Stimulated activated CD8-positive, alpha-beta memory T cell treated with anti-CD3 and anti-CD28 coated beads, Interleukin-4, amount 100 ng/mL, for 48 hours (primary cell): ENCODE measurements at regions not wholly inside any gene's neighbourhood (a gene's known extent, or its start where the extent isn't known, plus 50 kb on each side); places are given as distances from the start of the nearest gene placed in this dataset.
"Not testable (repeated sequence)": the region's sequence is repeated elsewhere in the genome, so short reads cannot be mapped to it uniquely, and the experiment has no call there.

Experiments used
- DNase-seq: peaks from one replicate; pipeline ENCODE4 v3.0.0-alpha.2; 2020

DNA sequence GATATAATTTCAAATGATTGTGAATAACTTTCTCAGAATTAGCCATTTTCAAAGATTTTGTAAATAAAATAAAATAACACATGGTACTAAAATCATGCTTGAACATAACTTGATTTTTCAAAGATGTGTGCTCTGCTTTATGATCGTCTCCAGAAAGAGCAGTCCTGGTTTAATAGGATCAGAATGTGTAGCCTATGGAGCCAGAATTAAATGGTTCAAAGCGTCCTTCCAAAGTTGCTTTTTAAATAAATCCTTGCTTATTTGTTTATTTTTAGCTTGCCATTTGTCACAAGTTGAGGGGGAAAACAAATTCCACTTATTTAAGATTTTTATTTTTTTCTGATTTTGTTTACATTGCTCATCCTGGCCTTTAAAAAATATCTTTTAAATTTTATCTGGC lies 123.7 kb upstream of the SPRED1 start:
- DNase-seq, result no peak

DNA sequence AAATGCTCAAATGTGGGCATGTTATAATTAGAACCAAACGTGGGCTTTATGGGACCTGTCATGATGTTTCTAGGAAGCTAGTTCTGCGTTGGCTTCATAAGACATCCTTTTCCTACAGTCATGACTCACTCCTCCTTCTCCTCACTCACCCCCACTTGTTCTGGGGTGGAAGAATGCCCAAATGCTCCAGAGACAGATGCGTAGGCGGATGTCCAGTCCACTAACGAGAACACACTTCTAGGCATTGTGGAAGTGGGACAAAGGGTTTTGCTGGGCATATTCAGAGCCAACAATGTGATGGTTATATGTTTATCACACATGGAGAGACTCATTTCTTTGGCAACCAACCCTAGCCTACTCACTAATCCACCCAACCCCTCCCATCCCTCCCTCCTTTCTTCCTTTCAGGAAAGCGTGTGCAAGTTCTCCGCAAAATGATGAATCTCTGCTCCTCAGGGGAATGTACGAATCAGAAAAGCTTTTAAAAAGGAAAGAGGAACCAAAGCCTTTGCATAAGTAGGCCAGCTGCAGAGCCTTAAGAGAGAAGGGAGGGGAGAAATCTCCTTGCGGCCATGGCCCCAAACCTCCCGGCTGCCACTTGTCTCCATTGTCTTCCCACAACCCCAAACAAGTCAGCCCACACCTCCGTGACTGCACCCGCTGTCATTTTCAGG lies 123.0 kb upstream of the SPRED1 start:
- peak; percentile 29 for DNase-seq

DNA sequence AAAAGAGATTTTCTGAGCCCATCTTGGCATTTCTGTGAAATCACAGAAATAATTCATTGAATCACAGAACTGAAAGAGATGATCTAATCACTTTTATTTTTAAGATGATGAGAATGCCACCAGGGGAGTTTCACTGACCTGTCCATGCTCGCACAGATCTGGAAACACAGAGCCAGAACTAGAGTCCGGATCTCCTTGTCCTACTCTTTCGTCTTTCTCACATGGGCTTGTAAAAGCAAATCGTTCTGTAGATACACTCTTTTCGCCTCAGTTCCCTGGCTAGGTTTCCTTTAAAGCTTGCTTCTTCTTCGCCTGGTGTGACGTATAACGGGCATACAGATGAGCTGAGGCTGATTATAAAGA lies 122.5 kb upstream of the SPRED1 start:
- no peak for DNase-seq

DNA sequence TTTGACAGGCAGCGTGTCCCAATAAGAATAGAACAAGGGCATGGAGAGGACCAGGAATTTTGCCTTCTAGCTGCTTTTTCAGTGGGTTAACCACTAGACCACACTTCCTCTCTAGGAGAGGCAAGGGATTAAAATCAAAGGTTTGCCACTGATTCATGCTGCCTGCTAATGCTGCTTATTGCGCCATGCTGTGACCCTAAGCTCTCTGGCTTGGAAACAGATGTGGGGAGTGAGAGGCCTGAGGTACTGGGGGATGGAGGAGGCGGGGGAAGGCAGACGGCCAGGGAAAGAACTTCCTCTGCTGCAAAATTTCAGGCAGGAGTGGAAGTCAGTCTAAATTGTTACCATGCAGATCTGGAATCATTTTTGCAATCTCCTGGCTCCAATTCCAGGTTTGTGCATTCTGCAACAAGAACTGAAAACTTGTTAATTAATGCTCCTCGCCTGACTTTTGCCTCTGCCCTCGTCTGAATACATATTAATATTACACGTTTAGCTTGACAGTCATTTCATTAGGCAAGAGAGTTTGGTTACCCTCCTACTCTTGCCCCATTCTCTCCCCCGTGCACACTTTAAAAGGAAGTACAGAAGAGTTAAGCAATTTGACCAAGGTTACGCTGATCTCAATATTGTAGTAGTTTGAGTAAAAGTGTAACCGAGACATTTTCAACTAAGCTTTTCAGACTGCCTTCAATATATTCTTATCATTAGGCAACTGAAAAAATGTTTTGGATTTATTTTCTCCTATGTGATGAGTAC lies 121.7 kb upstream of the SPRED1 start:
- DNase-seq, result no peak

DNA sequence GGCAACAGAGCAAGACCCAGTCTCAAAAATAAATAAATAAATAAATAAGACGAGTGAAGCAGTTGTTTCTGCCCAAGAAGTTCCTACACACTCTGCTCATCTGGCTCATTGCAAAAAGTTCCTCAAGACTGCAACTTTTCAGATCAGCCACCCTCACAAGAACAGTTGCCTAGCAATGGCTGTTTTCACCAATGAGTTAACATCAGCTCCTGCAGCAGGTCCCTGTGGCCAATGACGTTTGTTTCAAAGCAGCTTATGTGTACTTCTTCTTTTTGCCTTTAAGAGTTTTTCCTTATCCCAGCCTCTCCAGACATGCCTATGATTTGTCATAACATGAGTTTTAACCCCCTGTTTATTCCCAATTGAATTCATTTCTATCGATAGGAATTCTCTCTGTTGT lies 118.4 kb upstream of the SPRED1 start:
- DNase-seq, result no peak

DNA sequence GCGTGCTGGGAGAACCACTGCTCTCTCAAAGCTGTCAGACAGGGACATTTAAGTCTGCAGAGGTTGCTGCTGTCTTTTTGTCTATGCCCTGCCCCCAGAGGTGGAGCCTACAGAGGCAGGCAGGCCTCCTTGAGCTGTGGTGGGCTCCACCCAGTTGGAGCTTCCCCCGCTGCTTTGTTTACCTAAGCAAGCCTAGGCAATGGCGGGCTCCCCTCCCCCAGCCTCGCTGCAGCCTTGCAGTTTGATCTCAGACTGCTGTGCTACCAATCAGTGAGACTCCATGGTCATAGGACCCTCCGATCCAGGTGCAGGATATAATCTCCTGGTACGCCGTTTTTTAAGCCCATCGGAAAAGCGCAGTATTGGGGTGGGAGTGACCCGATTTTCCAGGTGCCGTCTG lies 110.4 kb upstream of the SPRED1 start:
- not testable (repeated sequence) for DNase-seq

DNA sequence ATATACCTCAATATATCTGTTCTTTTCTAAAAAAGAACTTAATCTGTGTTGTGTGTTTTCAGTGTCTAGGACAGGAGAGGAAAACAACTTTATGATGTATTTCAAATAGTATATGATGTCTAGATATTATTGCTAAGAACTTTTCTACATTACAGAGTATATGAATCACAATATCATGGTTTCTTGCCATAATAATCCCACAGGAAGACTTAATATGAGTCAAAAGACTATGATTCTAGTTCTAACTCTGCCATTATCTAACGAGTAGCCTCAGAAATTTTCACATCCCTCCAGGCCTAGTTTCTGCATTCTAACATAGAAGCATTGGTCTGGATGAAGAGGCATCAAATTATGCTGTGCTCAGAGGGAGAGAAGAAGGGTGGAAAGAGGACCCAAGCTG lies 107.7 kb upstream of the SPRED1 start:
- DNase-seq, result no peak

DNA sequence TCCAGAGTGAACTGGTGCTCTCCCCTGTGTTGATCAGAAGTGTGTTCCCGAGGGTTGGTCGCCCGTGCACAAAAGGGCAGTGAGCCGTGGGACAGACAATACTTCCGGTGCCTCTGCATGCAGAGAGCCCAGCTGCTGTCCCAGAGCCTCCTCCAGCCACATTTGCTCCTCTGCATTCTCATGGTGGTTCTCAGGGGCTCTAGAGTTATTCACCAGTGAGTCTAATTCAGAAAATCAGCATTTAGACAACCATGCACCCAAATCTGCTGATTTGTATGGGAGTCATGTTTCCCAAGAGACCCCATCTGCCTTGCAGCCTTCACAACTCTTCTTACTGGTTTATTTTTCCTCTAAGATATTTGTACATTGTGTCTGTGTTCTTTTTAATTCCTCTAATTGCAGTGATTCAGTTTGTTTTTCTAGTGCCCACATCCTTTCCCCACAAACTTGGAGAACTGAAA lies 107.0 kb upstream of the SPRED1 start:
- no peak for DNase-seq

DNA sequence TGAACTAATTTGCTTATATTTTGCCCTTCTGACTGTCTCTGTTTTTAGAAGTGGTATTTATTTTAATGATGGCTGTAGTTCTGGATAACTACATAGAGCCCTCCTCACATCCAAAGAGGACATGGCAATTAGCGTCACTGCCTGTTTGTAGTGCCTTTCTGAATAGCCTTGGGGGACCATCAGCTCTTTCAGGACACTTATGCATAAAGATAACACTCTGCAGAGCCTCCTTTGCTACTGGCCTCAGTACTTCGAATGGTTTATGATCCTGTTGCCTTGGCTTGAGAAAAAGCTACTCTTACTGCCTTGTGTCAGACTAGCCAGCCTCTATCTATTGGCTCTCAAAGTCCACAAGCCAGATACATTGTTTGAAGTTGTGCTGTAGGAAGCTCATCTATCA lies 105.4 kb upstream of the SPRED1 start:
- DNase-seq, result no peak

DNA sequence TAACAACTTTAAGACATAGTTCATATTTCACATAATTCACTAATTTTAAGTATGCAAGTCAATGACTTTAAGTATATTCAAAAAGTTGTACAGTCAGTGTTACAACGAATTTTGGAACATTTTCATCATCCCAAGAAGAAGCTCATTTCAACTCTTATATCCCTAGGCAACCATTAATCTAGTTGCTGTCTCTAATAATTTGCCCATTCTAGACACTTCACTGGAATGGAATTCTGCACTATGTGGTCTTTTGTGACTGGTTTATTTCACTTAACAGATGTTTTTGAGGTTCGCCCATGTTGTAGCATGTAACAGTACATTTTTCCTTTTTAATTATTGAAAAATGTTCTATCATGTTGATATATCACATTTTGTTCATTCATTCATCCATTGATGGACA lies 104.2 kb upstream of the SPRED1 start:
- no peak for DNase-seq

DNA sequence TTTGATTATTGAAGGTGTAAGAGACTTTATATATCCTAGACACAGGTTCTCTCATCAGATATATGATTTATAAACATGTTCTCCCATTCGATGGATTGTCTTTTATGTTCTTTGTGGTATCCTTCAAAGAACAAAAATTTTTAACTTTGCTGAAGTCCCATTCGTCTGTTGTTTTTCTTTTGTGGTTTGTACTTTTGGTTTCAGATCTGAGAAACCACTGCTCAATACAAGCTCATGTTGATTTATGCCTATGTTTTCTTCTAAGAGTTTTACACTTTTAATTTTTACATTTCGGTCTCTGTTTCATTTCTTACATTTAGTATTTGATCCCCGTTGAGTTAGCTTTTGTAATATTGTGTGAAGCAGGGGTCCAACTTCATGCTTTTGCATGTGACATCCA lies 103.3 kb upstream of the SPRED1 start:
- DNase-seq, result no peak

DNA sequence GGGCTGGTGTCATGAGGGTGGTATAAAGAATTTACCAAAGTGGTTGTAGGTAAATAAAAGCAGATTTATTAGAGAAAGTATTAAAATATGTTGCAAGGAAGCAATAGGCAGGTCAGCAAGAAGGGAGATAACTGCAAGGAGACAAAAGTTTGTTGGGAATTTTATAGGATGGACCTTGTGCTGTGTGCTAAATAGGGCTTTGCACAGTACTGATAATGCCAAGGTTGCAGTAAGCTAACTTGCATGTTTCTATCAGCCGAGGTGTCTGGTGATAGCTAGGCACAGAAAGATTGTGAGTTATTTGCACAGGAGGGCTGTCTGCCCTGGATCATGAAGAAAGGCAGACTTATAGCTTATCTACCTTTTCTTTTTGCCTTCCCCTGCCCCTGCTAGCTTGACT lies 102.5 kb upstream of the SPRED1 start:
- DNase-seq, result no peak

DNA sequence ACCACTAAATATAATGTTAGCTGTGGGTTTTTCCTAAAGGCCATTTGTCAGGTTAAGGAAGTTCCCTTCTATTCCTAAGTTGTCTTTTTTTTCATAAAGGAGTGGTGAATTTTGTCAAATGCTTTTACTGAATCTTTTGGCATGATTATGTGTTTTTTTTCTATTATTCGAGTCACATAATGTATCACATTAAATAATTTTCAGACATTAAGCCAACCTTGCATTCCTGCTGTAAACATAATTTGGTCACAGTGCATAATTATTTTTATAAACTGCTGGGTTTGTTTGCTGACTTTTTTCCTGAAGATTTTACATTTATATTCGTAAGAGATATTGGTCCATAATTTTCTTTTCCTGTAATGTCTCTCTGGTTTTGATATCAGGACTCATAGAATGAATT lies 101.8 kb upstream of the SPRED1 start:
- no peak for DNase-seq

DNA sequence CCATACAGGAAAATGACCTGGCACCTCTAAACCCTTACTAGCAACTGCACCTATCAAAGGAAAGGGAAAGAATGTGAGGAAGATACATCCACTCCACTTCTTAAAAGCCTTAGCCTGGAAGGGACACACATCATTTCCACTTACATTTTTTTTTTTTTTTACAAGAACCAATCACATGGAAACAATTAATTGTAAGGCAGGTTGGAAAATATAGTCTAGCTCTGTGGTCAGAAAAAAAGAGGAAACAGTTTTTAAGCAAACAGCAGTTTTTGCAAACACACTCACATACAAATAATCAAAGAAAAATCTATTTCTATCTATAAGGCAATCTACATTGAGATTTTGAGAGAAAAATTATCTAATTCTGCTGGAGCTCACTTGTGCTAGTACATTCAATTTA lies 98.9 kb upstream of the SPRED1 start:
- DNase-seq, result no peak

DNA sequence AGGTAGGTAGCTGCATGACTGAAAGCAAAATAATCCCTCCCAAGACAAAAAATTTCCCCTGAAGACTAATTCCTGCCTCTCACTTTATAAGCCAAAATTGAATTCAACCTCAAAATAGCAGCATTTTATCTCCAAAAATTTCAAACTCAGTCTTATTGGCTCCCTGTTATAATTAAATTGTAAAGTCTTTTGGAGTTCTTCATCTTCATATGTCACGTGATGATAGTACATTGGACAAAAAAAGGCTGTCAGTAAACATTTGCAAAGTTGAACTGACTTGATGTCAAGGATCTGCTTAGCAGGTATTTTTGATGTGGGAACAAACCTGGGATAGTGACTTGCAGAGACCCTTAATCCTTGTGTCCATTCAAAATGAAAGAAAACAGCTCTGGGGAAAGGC lies 98.4 kb upstream of the SPRED1 start:
- no peak for DNase-seq

DNA sequence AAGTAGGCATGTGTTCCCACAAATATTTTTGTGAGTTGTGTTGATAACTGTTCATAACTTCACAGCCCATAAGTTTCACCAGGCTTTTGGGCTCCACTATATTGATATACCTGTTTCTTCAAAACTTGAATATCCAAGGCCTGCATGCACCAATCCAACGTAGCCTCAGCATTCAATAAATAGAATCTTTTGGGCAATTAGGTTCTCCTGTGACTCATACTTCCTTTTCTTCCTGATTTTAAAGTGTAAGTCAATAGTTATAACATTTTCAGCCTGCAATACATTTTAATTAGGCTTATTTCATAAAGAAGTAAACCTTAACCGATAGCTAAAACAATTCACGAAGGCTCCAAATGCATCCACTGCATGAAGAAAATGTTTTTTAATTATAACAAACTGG lies 97.8 kb upstream of the SPRED1 start:
- DNase-seq, result no peak

DNA sequence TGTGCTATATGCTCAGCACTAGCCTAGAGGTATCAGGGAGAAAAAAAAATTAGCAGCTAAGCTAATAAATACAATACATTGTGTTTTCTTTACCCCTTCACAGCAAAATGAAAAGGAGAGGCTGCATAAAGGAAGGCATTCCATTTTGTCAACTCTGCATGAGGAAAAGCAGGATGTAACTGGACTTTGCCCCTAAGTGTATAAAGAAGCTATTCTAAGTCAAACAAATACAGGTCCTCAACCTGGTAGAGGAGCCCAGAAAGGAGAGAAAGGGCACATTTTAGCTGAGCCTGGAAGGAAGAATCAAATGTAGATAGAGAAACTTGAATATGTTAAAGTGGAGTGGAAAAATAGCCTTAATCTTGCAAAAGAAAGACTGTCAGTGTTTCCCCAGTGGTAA lies 89.0 kb upstream of the SPRED1 start:
- no peak for DNase-seq

DNA sequence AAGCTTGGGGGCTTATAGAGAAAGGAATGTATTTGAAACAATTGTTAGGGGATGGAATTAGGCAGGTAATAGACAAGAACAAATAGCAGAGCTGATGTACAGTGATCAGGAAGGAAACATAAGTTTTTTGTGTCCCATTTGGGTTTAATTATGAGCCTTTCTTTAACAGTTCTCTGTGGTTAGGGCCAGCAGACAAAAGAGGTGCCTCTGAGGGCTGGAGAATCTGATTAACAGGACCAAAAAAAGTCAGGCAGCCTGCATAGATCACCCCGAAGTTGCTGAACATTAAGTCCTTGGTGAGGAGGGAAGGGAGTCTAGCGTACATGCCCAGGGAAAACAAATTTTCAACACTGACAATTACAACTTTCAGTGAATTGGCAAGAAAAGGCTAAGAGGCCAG lies 88.6 kb upstream of the SPRED1 start:
- DNase-seq, result no peak

DNA sequence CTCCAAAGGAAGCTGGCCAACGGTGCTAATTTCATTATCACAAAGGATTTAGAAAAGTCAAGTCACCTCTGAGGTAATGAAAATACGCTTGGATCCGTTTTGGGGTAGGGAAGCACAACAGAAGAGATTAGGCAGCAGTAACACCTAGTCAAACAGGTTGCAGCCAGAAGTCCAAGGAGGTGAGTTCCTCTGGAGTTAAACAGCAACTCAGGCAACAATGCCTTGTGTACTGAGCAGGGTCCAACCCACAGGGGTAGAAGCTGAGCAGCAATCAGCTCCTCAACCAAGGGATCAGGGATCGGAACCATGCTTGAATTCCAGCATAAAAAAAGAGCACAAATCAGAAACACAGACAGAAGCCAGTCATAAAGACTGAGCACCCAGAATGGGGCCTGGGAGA lies 88.1 kb upstream of the SPRED1 start:
- DNase-seq, result no peak

DNA sequence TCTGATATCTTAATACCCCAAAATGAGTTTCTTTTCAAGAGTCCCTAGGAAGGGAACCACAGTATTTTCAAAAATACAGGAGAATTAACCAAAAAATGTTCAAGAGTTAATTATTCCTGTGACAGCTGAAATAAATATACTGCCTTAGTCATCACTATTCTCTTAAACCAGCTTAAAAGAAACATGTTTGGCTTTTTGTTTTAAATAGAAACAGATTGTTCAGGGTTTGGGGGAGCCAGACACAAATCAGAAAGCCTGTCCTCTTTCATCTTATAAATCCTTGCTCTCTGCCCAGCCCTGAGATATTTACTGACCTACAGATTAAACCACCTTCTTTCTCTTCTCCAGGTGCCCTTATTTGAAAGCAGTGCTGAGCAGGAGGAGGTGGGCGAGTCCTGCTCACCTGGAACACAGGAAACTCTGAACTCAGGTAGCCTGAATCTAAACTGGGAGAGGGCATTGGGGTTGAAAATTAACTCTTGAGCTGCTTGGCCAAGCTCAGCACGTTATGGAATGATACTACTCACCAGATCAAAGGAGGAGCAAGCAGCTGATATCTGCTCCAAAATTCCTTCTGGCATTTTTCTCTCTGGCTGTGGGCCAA lies 84.1 kb upstream of the SPRED1 start:
- no peak for DNase-seq

DNA sequence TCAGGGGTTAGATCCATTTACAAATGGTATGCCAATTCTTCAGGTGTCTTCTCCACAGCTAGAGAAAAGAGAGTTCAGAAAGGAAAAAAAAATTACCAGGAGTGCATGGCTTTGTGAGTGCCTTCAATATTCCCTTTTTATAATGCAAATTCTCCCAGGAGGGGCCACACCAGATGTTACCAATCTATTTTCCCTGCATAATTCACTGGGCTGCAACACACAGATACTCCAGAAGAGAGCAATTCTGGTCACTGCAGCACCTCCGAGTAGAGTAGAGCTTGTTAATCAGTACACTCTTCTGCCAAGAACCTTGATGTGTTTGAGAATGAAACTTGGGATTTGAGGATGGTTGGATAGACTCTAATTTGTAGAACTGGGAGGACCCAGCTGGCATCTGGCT lies 80.7 kb upstream of the SPRED1 start:
- DNase-seq, result no peak

DNA sequence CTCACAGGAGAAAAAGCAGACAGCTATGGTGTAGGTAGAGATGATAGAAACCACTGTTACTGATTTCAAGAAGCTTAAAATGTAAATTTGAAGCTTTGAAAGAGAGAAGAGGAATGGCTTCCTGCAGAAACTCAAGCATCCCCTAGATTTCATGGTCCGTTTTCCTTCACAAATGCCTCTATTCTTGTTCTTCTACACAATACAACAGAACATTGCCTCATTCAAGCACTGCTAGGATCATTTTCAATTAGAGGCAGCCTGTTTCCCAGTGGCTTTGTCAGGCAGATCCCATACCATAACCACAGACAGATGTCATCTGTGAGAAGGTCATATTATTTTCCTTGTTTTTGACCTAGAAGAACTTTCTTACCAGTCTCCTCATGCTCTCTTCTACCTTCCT lies 77.9 kb upstream of the SPRED1 start:
- no peak for DNase-seq

DNA sequence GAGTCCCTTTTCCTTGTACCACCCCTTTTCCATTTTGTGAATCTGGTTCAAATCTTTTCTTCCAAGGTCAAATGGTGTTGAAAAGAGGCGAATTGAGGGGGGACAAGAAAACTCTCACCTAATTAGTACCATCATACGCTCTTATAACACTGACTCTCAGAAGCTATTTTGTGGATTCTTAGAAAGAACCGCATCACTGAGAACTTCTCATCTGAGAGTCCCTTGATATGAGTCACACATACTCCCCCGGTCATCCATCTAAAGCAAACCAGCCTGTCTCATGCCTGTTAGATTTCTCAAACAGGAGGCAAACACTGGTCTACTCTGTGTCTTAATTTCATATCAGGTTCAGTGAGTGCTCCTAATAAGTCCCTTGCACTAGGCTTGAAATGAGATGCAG lies 76.5 kb upstream of the SPRED1 start:
- no peak for DNase-seq

DNA sequence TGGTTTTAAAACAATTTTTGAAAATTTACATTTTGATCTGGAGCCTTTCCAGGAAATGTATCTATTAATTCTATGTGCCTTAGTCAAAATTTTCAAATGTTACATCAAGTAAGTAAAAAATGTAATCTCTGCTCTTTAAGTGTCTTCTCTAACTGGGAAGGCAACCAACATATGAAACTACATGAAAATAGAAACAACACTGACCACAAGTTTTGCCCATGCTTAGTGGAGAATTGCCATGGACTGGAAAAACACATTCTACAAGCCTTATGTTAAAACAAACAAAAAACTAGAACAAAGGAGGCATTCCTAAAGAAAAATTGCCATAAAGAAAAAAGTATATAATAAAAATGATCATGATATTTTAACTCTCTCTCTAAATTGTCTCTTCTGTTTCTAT lies 75.9 kb upstream of the SPRED1 start:
- no peak for DNase-seq

DNA sequence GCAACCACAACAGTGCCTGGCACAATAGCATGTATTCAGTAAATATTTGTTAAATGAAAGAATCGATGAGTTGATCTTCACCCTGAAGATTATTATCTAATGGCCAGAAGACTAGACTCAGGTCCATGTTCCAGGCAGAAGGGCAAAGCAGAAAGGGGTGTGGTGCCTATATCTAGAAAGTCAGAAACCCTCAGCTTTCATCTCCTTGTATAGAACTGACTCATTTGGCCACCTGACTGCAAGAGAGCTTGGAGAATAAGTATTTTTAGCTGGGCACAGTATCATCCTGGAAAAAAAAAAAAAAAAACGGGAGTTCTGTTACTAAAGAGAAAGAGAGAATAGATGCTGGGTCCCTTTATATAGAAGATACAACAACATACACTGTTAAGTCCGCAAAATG lies 69.7 kb upstream of the SPRED1 start:
- DNase-seq, result no peak
